Mucosa of rectum (tissue), 2 donors: ENCODE measurements at regions not wholly inside any gene's neighbourhood (a gene's known extent, or its start where the extent isn't known, plus 50 kb on each side); places are given as distances from the start of the nearest gene placed in this dataset.

Experiments
- H3K27ac ChIP-seq, 2 donors: one replicate each; pipeline ENCODE4 v1.7.0; 2013; ENCODE audit warnings: inconsistent platforms in 2 of 2, low read depth in 2 of 2, low read length in 2 of 2
- H3K27me3 ChIP-seq, 2 donors: one replicate each; pipeline ENCODE4 v1.7.0; 2013; ENCODE audit warnings: low read length in 2 of 2; ENCODE audit not compliant: control insufficient read depth in 2 of 2, insufficient read depth in 2 of 2
- H3K36me3 ChIP-seq, 2 donors: one replicate each; pipeline ENCODE4 v1.7.0; 2013; ENCODE audit warnings: low read length in 2 of 2; ENCODE audit not compliant: control insufficient read depth in 2 of 2, insufficient read depth in 2 of 2
- H3K4me1 ChIP-seq, 2 donors: one replicate each; pipeline ENCODE4 v1.7.0; 2013; ENCODE audit warnings: low read length in 2 of 2, mild to moderate bottlenecking in 1 of 2; ENCODE audit not compliant: control insufficient read depth in 2 of 2, insufficient read depth in 2 of 2
- H3K4me3 ChIP-seq, 2 donors: one replicate each; pipeline ENCODE4 v1.7.0; 2013; ENCODE audit warnings: low read length in 2 of 2
- H3K9ac ChIP-seq, 2 donors: one replicate each; pipeline ENCODE4 v1.7.0; 2013; ENCODE audit warnings: low read length in 2 of 2, low read depth in 1 of 2, mild to moderate bottlenecking in 1 of 2
- H3K9me3 ChIP-seq, 2 donors: one replicate each; pipeline ENCODE4 v1.7.0; 2013; ENCODE audit warnings: low read length in 2 of 2; ENCODE audit not compliant: control insufficient read depth in 2 of 2
- donor health status: healthy.
- donor health status: Normal muscosa, but diverticular disease.

- Histone ChIP-seq H3K4me3 (no peak overlapping the region), H3K36me3 (no peaks in the 10 kb centered on the region), H3K27ac (no peak overlapping the region), H3K4me1 (no peaks in the 10 kb centered on the region), H3K27me3 (no peaks in the 10 kb centered on the region), H3K9ac (no peak overlapping the region), H3K9me3 (peaks cover 0 to 2% of the 10 kb centered on the region in 2 donors)
Measured at GRCh38 chr16:51814617-51815016, 663.5 kb upstream of the SALL1 start.

GRCh38 chr16:51813609-51814008, 662.5 kb upstream of the SALL1 start:
- Histone ChIP-seq H3K9me3 (peaks cover 0 to 2% of the 10 kb centered on the region in 2 donors), H3K27me3 (no peaks in the 10 kb centered on the region), H3K9ac (no peak overlapping the region), H3K36me3 (no peaks in the 10 kb centered on the region), H3K4me1 (no peaks in the 10 kb centered on the region), H3K4me3 (no peak overlapping the region), H3K27ac (no peak overlapping the region)

GRCh38 chr16:51812945-51813344, 661.9 kb upstream of the SALL1 start:
- Histone ChIP-seq H3K4me1 (no peaks in the 10 kb centered on the region), H3K27ac (no peak overlapping the region), H3K36me3 (no peaks in the 10 kb centered on the region), H3K9me3 (peaks cover 0 to 2% of the 10 kb centered on the region in 2 donors), H3K9ac (no peak overlapping the region), H3K4me3 (no peak overlapping the region), H3K27me3 (no peaks in the 10 kb centered on the region)

- Histone ChIP-seq H3K9ac (no peak overlapping the region), H3K4me3 (no peak overlapping the region), H3K4me1 (no peaks in the 10 kb centered on the region), H3K27me3 (no peaks in the 10 kb centered on the region), H3K27ac (no peak overlapping the region), H3K9me3 (no peaks in the 10 kb centered on the region), H3K36me3 (no peaks in the 10 kb centered on the region)
Measured at GRCh38 chr16:51807551-51807950, 656.5 kb upstream of the SALL1 start.

- Histone ChIP-seq H3K27ac (no peak overlapping the region), H3K9ac (no peak overlapping the region), H3K9me3 (no peaks in the 10 kb centered on the region)
Measured at GRCh38 chr16:51801635-51802034, 650.6 kb upstream of the SALL1 start.

GRCh38 chr16:51797669-51798259, 646.7 kb upstream of the SALL1 start:
- H3K27ac ChIP-seq, result no peak overlapping the region
- H3K9me3 ChIP-seq, result no peaks in the 10 kb centered on the region
- H3K36me3 ChIP-seq, result no peaks in the 10 kb centered on the region
- H3K27me3 ChIP-seq, result no peaks in the 10 kb centered on the region
- no peaks in the 10 kb centered on the region for H3K4me1 ChIP-seq
- H3K4me3 ChIP-seq, result no peak overlapping the region
- no peak overlapping the region for H3K9ac ChIP-seq

More at GRCh38 chr16:51801635-51802034, 650.6 kb upstream of the SALL1 start:
- H3K4me1 ChIP-seq, result no peaks in the 10 kb centered on the region
- H3K4me3 ChIP-seq, result no peak overlapping the region
- H3K36me3 ChIP-seq, result no peaks in the 10 kb centered on the region
- H3K27me3 ChIP-seq, result no peaks in the 10 kb centered on the region

- Histone ChIP-seq H3K9ac (no peak overlapping the region), H3K27me3 (no peaks in the 10 kb centered on the region), H3K9me3 (no peaks in the 10 kb centered on the region), H3K4me3 (no peak overlapping the region), H3K27ac (no peak overlapping the region), H3K36me3 (no peaks in the 10 kb centered on the region), H3K4me1 (no peaks in the 10 kb centered on the region)
Measured at GRCh38 chr16:51779240-51779639, 628.2 kb upstream of the SALL1 start.

- Histone ChIP-seq H3K4me3 (no peak overlapping the region), H3K4me1 (no peaks in the 10 kb centered on the region), H3K36me3 (no peaks in the 10 kb centered on the region), H3K9ac (no peak overlapping the region), H3K27me3 (no peaks in the 10 kb centered on the region), H3K27ac (no peak overlapping the region), H3K9me3 (no peaks in the 10 kb centered on the region)
Measured at GRCh38 chr16:51773071-51773890, 622.2 kb upstream of the SALL1 start.

GRCh38 chr16:51766739-51767138, 615.7 kb upstream of the SALL1 start:
- Histone ChIP-seq H3K4me1 (peaks cover 0 to 2% of the 10 kb centered on the region in 2 donors), H3K27me3 (peaks cover 0 to 3% of the 10 kb centered on the region in 2 donors), H3K36me3 (no peaks in the 10 kb centered on the region), H3K9ac (no peak overlapping the region), H3K27ac (no peak overlapping the region), H3K4me3 (no peak overlapping the region), H3K9me3 (no peaks in the 10 kb centered on the region)

- H3K4me1 ChIP-seq, result peaks cover 0 to 2% of the 10 kb centered on the region in 2 donors
- H3K9me3 ChIP-seq, result no peaks in the 10 kb centered on the region
- H3K36me3 ChIP-seq, result no peaks in the 10 kb centered on the region
- peak overlapping the region; percentile 46 to 57 for H3K27ac ChIP-seq
- H3K27me3 ChIP-seq, result peaks cover 0 to 3% of the 10 kb centered on the region in 2 donors
- H3K9ac ChIP-seq, result no peak overlapping the region
- H3K4me3 ChIP-seq, result no peak overlapping the region
Measured at GRCh38 chr16:51763072-51763661, 612.1 kb upstream of the SALL1 start.
